GM23248 (cell line): ENCODE measurements at regions not wholly inside any gene's neighbourhood (a gene's known extent, or its start where the extent isn't known, plus 50 kb on each side); places are given as distances from the start of the nearest gene placed in this dataset.

Experiments used
- DNase-seq: peaks from one replicate; pipeline ENCODE4 v3.0.0-alpha.2; 2015
- H2AFZ ChIP-seq: fragments of 200-600 bp; sonication (generic); 2 replicates; pipeline ENCODE4 v1.6.1; 2016; ENCODE audit warnings: antibody characterized with exemption
- H3F3A ChIP-seq: fragments of 200-600 bp; sonication (generic); 2 replicates; pipeline ENCODE4 v1.6.1; 2016; ENCODE audit warnings: mild to moderate bottlenecking, antibody characterized with exemption, mixed run types; ENCODE audit not compliant: insufficient read depth
- H3K27ac ChIP-seq: fragments of 200-600 bp; sonication (generic); 2 replicates; pipeline ENCODE4 v1.5.1; 2016; ENCODE audit warnings: mild to moderate bottlenecking
- H3K27me3 ChIP-seq: fragments of 200-600 bp; sonication (generic); replicated peaks from 2 replicates; pipeline ENCODE4 v1.6.1; 2016; ENCODE audit warnings: mild to moderate bottlenecking; ENCODE audit not compliant: insufficient read depth
- H3K36me3 ChIP-seq: fragments of 200-600 bp; sonication (generic); 2 replicates; pipeline ENCODE4 v1.6.1; 2016; ENCODE audit warnings: low read depth, mild to moderate bottlenecking
- H3K4me1 ChIP-seq: fragments of 200-600 bp; sonication (generic); 2 replicates; pipeline ENCODE4 v1.6.1; 2016; ENCODE audit warnings: mild to moderate bottlenecking; ENCODE audit not compliant: insufficient read depth
- H3K4me2 ChIP-seq: fragments of 200-600 bp; sonication (generic); one replicate; pipeline ENCODE4 v1.6.1; 2016; ENCODE audit warnings: mild to moderate bottlenecking; ENCODE audit not compliant: unreplicated experiment
- H3K4me3 ChIP-seq: fragments of 200-600 bp; sonication (generic); 2 replicates; pipeline ENCODE4 v1.5.1; 2016; ENCODE audit warnings: mild to moderate bottlenecking
- H3K79me2 ChIP-seq: fragments of 200-600 bp; sonication (generic); 2 replicates; pipeline ENCODE4 v1.6.1; 2016; ENCODE audit warnings: mild to moderate bottlenecking; ENCODE audit not compliant: insufficient read depth
- H3K9ac ChIP-seq: fragments of 200-600 bp; sonication (generic); 2 replicates; pipeline ENCODE4 v1.6.1; 2016; ENCODE audit warnings: mild to moderate bottlenecking
- H3K9me2 ChIP-seq: fragments of 200-600 bp; sonication (generic); 2 replicates; pipeline ENCODE4 v1.6.1; 2016; ENCODE audit warnings: mixed run types, mild to moderate bottlenecking, moderate library complexity; ENCODE audit not compliant: insufficient read depth
- H3K9me3 ChIP-seq: fragments of 200-600 bp; sonication (generic); one replicate; pipeline ENCODE4 v1.6.1; 2017; ENCODE audit warnings: low read depth
- H4K20me1 ChIP-seq: fragments of 200-600 bp; sonication (generic); 2 replicates; pipeline ENCODE4 v1.6.0; 2016; ENCODE audit not compliant: insufficient read depth
- EZH2 ChIP-seq: fragments of 200-600 bp; sonication (generic); IDR thresholded peaks from 2 replicates; pipeline ENCODE4 v1.6.1; 2018; ENCODE audit warnings: antibody characterized with exemption, mild to moderate bottlenecking; ENCODE audit not compliant: insufficient read depth, poor library complexity, severe bottlenecking
- EZH2phosphoT487 ChIP-seq: fragments of 200-600 bp; sonication (generic); IDR thresholded peaks from 2 replicates; pipeline ENCODE4 v1.6.1; 2018; ENCODE audit warnings: antibody characterized with exemption, moderate library complexity, mild to moderate bottlenecking, low read depth; ENCODE audit not compliant: insufficient read depth
- WGBS, 2 experiments: methylation state at CpG; one replicate each; pipeline ENCODE4 v1.1.6; 2015 to 2017; ENCODE audit warnings: low lambda C conversion rate in 2 of 2, low coverage in 1 of 2; ENCODE audit errors: missing lambda C conversion rate in 2 of 2; 5-methylcytosine and 5-hydroxymethylcytosine counted together
- in situ Hi-C: fragments of 300-500 bp; cut with MboI; formaldehyde crosslinking; loops from 2 replicates; pipeline ENCODE4 v1.15.0; 2020

- Histone ChIP-seq H3K4me2 (no peak overlapping the region), H3K9me2 (no peaks in the 10 kb centered on the region), H3K4me3 (no peak overlapping the region), H4K20me1 (peaks cover 4% of the 10 kb centered on the region; the same call in 1 of the 2 replicates), H2AFZ (no peak overlapping the region), H3K9me3 (no peaks in the 10 kb centered on the region), H3K4me1 (peaks cover 52% of the 10 kb centered on the region), H3K79me2 (peaks cover 93% of the 10 kb centered on the region), H3K9ac (no peak overlapping the region), H3K27ac (no peak overlapping the region), H3K36me3 (peaks cover 1% of the 10 kb centered on the region; the same call in 1 of the 2 replicates), H3F3A (peaks cover 64% of the 10 kb centered on the region), H3K27me3 (no peaks in the 10 kb centered on the region)
- no peak for DNase-seq
- TF ChIP-seq EZH2 (no peak), EZH2phosphoT487 (no peak)
- 36 to 42% methylated on average over 3 of the region's 3 CpGs for WGBS, 2 experiments
- in situ Hi-C loops: loop anchor here (10.0 to 25.0 kb wide), 2 partner anchors 131 to 408 kb away; partner anchors contain the start of gene PRIM2
Observed at GRCh38 chr6:56904068-56904467, 50.8 kb upstream of the BEND6 start.

GRCh38 chr6:56902641-56903464 lies 52.1 kb upstream of the BEND6 start:
- H2AFZ ChIP-seq: no peak overlapping the region
- in situ Hi-C loops: loop anchor here (10.0 to 25.0 kb wide), 2 partner anchors 132 to 409 kb away; partner anchors contain the start of gene PRIM2
- H3K27ac ChIP-seq: peak overlapping the region; percentile 45
- no peaks in the 10 kb centered on the region for H3K9me3 ChIP-seq
- H3K4me2 ChIP-seq: peak overlapping the region; percentile 34
- no peaks in the 10 kb centered on the region for H3K27me3 ChIP-seq
- peaks cover 94% of the 10 kb centered on the region for H3K79me2 ChIP-seq
- 24 to 29% methylated on average over 5 to 6 of the region's 6 CpGs for WGBS, 2 experiments
- H3K9ac ChIP-seq: peak overlapping the region; percentile 38
- peaks cover 67% of the 10 kb centered on the region for H3F3A ChIP-seq
- H3K36me3 ChIP-seq: peaks cover 10% of the 10 kb centered on the region; the same call in 1 of the 2 replicates
- H3K4me1 ChIP-seq: peaks cover 53% of the 10 kb centered on the region
- H4K20me1 ChIP-seq: peaks cover 4% of the 10 kb centered on the region; the same call in 1 of the 2 replicates
- H3K9me2 ChIP-seq: no peaks in the 10 kb centered on the region
- peak; percentile 74 for DNase-seq
- no peak for TF ChIP-seq EZH2phosphoT487
- TF ChIP-seq EZH2: no peak
- peak overlapping the region; percentile 31 for H3K4me3 ChIP-seq

GRCh38 chr6:56900784-56901183 lies 54.1 kb upstream of the BEND6 start:
- peaks cover 89% of the 10 kb centered on the region for H3K79me2 ChIP-seq
- no peaks in the 10 kb centered on the region for H3K9me2 ChIP-seq
- H3K27ac ChIP-seq: no peak overlapping the region
- no peaks in the 10 kb centered on the region for H3K27me3 ChIP-seq
- in situ Hi-C loops: loop anchor here (10.0 to 25.0 kb wide), 2 partner anchors 134 to 412 kb away; partner anchors contain the start of gene PRIM2
- H2AFZ ChIP-seq: no peak overlapping the region
- H3K4me2 ChIP-seq: no peak overlapping the region
- no peaks in the 10 kb centered on the region for H3K9me3 ChIP-seq
- 87 to 92% methylated on average over 5 of the region's 5 CpGs for WGBS, 2 experiments
- no peak for DNase-seq
- TF ChIP-seq EZH2: no peak
- TF ChIP-seq EZH2phosphoT487: no peak
- H3K4me1 ChIP-seq: peaks cover 40% of the 10 kb centered on the region
- H3F3A ChIP-seq: peaks cover 56% of the 10 kb centered on the region
- H3K36me3 ChIP-seq: peaks cover 19% of the 10 kb centered on the region; the same call in 1 of the 2 replicates
- peaks cover 4% of the 10 kb centered on the region; the same call in 1 of the 2 replicates for H4K20me1 ChIP-seq
- H3K9ac ChIP-seq: no peak overlapping the region
- H3K4me3 ChIP-seq: no peak overlapping the region

- H3K9me2 ChIP-seq: no peaks in the 10 kb centered on the region
- TF ChIP-seq EZH2 (no peak), EZH2phosphoT487 (no peak)
Observed at GRCh38 chr6:56899753-56900152, 55.2 kb upstream of the BEND6 start.

More at GRCh38 chr6:56899753-56900152, 55.2 kb upstream of the BEND6 start:
- peak overlapping the region; percentile 43; the same call in 1 of the 2 replicates for H3K9ac ChIP-seq
- peaks cover 38% of the 10 kb centered on the region for H3K4me1 ChIP-seq
- peaks cover 4% of the 10 kb centered on the region; the same call in 1 of the 2 replicates for H4K20me1 ChIP-seq
- H3K27ac ChIP-seq: peak overlapping the region; percentile 67
- H3K36me3 ChIP-seq: peaks cover 19% of the 10 kb centered on the region; the same call in 1 of the 2 replicates
- H3K4me2 ChIP-seq: no peak overlapping the region
- no peak for DNase-seq
- H3K79me2 ChIP-seq: peaks cover 78% of the 10 kb centered on the region
- in situ Hi-C loops: loop anchor here (10.0 to 25.0 kb wide), 2 partner anchors 135 to 413 kb away; partner anchors contain the start of gene PRIM2
- H2AFZ ChIP-seq: no peak overlapping the region
- H3K9me3 ChIP-seq: no peaks in the 10 kb centered on the region
- no peaks in the 10 kb centered on the region for H3K27me3 ChIP-seq
- no peak overlapping the region for H3K4me3 ChIP-seq
- peaks cover 56% of the 10 kb centered on the region for H3F3A ChIP-seq
- 74 to 85% methylated on average over 2 of the region's 2 CpGs for WGBS, 2 experiments
